ENCODE measurements at regions not wholly inside any gene's neighbourhood (a gene's known extent, or its start where the extent isn't known, plus 50 kb on each side); places are given as distances from the start of the nearest gene placed in this dataset.
"Not testable (repeated sequence)": the region's sequence is repeated elsewhere in the genome, so short reads cannot be mapped to it uniquely, and the experiment has no call there.

DNA sequence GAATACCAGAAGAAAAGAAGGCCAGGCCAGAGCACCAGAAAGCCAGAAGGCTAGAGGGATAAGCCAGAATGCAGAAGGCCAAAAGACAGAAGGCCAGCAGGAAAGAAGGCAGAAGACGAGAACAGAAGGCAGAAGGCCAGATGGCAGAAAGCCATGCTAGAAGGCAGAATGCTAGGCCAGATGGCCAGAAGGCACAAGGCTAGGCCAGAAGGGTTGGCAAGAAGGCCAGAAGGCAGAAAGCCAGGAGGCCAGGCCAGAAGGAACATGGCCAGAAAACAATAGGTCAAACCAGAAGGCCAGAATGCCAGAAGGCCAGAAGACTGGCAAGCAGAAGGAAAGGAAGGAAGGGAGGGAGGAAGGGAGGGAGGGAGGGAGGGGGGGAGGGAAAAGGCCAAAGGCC lies 188.8 kb downstream of the TUBA3C start:
- no peak for DNase-seq

- DNase-seq: no peak
Observed at GRCh38 chr13:18991060-18991459, 190.6 kb downstream of the TUBA3C start.

DNA sequence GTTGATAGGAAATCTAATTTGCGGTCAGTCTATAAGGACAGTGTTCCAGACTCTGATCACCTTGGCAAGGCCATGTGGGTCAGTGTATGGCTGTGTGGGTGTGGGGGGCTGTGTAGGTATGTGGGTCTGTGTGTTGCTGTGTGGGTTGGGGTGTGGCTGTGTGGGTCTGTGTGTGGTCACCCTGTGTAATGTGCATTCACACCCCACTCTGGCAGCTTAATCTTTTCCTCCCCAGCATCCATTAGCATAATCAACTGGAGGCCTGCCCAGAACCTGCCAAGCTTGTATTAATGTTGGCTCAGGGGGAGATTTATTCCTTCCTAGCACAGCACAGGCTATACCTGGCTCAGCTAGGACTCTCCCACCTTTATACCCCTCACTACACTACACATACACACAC lies 203.2 kb downstream of the TUBA3C start:
- DNase-seq: no peak

- no peak for DNase-seq
Observed at GRCh38 chr13:18977857-18978256, 203.8 kb downstream of the TUBA3C start.

DNA sequence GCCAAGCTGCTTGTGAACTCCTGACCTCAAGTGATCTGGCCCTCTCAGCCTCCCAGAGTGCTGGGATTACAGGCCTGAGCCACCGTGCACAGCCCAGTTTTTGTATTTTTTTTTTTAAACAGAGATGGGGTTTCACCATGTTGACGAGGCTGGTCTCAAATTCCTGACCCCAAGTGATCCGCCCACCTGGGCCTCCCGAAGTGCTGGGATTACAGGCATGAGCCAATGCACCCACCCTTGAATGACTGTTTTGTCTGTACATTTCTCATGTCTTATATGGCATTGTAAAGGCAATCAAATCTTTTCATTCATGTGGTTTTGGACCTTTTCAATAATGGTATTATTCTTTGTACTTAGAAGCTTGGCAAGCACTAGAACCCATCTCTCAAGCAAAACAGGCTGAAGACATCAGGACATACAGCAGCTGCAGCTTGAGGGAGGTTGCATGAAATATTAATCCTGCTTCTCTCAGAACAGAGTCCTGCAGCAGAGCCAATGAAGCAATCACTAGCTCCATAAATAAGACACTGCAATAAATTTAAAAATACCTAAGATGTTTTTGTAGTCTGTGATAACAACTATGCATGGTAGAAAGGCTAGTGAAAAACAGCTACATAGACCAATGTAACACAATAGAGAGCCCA lies 209.9 kb downstream of the TUBA3C start:
- no peak for DNase-seq

GRCh38 chr13:18965347-18965855 lies 216.2 kb downstream of the TUBA3C start:
- DNase-seq: no peak

GRCh38 chr13:18964942-18965341 lies 216.7 kb downstream of the TUBA3C start:
- DNase-seq: no peak

GRCh38 chr13:18963684-18964083 lies 217.9 kb downstream of the TUBA3C start:
- not testable (repeated sequence) for DNase-seq

GRCh38 chr13:18962168-18962734 lies 219.4 kb downstream of the TUBA3C start:
- no peak for DNase-seq

GRCh38 chr13:18961383-18962117 lies 220.1 kb downstream of the TUBA3C start:
- no peak for DNase-seq

- no peak for DNase-seq
Observed at GRCh38 chr13:18960637-18961227, 220.9 kb downstream of the TUBA3C start.

DNA sequence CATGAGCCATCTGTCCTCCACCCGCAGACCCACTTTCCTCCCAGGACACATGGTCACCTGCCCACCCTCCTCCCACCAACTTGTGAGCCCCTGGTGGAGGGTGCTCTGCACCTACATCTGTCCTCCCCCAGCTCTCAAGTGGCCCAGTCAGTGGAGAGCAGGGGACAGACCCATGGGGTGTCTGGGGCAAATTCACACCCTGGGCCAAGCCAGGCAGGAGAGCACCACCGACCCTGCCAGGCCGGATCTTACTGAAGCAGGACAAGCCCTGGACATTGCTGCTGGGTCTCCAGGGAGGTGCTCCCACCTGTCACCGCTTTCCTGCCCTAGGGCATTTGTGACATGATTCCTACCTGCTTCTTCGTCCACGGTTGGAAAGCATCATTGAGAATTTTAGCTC lies 221.6 kb downstream of the TUBA3C start:
- no peak for DNase-seq

DNA sequence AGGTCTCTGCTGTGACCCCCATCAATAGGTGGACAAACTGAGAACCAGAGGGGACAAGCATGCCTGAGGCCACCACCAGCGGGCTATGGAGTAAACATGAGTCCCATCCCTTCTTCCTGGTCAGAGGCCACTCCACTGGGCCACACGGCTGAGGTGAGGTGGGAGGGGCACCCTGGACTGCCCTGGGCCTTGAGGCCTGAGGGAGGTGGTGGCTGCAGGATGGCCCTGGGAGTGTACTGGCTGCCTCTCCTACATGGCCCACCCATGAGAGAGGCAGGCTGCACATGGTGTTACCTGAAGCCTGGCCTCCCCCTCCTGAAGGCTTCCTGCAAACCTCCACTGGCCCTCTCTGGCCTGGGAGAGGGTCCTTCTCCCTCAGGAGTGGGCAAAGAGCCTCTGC lies 222.4 kb downstream of the TUBA3C start:
- DNase-seq: no peak

DNA sequence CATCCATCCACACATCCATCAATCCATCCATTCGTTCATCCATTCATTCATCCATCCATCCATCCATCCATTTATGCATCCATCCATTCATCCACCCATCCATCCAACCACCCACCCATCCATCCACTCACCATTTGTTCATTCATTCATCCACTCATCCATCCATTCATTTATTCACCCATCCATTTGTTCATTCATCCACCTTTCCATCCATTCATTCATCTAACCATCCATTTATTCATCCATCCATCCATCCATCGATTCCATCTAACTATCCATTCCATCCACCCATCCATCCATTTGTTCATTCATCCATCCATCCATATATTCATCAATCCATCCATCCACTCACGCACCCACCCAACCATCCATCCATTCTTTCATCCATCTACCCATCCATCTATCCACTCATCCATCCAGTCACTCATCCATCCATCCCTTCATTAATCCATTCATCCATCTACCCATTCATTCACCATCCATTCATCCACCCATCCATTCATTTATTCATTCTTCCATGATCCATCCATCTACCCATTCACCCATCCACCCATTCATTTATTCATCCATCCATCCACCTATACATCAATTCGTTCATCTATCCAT lies 225.0 kb downstream of the TUBA3C start:
- no peak for DNase-seq

- DNase-seq: no peak
Observed at GRCh38 chr13:18954254-18954653, 227.4 kb downstream of the TUBA3C start.

DNA sequence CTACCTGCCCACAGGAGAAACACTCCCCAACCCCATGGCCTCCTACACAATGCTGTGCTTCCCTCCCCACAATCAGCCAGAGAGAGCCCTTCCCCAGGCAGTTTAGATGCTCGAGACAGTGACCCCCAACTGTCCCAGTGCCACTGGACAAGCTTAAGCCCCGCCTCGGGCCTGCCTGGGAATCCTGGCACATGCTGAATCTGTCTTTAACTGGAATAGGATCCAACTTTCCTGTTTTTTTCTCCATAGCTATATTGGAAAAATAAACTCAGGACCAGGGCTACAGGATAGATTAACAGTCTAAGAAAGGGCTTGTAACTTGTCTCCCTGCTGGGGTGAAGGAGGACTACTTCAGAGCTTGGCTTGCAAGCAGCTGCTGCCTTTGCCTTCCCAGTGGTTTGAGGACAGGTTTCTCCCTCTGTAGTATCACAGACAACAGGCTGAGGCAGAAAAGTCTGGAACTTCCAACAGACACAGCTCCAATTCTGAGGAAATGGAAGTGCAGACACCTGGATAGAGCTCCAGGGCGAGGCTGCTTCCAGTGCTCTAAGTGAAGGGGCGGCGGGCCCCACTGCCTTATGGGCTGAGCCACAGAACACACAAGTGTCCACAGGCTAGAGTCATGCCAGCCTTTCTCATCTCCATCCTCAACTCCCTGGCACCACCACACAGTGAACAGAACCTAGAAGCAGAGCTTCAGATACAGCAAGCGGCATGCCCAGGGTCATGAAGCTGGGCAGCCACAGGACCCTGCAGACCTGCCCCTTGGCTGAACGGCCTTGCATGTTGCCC lies 228.3 kb downstream of the TUBA3C start:
- DNase-seq: no peak

GRCh38 chr13:18952225-18953016 lies 229.2 kb downstream of the TUBA3C start:
- no peak for DNase-seq

GRCh38 chr13:18951412-18951811 lies 230.2 kb downstream of the TUBA3C start:
- DNase-seq: no peak

GRCh38 chr13:18949970-18950369 lies 231.7 kb downstream of the TUBA3C start:
- DNase-seq: no peak

DNA sequence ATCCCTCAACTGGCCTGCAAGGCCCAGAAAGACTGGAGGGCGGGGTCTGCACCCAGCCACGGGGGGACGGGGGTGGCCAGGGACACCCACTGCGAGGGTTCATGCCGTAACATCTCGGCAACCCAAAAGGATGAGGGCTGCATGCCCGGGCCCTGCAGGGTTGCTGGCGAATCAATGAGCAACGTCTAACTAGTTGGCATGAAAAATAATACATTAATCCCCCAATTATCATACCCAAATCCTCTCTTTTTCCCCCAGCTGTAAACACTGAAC lies 232.2 kb downstream of the TUBA3C start:
- no peak for DNase-seq

GRCh38 chr13:18948664-18949488 lies 232.7 kb downstream of the TUBA3C start:
- DNase-seq: no peak
